ENCODE measurements at regions not wholly inside any gene's neighbourhood (a gene's known extent, or its start where the extent isn't known, plus 50 kb on each side); places are given as distances from the start of the nearest gene placed in this dataset.

DNA sequence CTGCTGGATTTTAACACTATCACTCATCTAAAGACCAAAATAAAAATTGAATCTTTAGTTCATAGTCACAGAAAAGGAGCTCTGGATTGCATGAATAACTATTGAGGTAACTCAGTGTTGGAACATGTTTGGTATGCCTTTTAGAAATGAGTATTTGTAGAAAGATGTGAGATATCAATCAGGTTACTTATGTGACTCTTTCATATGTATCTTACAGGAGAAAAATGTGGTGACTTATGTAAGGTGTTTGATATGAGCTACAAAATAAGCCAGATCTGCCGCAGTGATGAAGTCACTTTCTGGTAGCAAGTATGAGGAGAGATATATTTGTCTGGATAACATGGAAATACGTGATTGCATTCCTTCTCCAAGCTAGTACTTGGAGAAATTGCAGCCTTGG lies 1653.3 kb upstream of the PCDH7 start:
- H3K4me3 ChIP-seq, result no peak overlapping the region
- H3K27me3 ChIP-seq, result no peaks in the 10 kb centered on the region
- H3K27ac ChIP-seq, result no peak overlapping the region
- H3K4me1 ChIP-seq, result no peaks in the 10 kb centered on the region
- no peaks in the 10 kb centered on the region for H3K36me3 ChIP-seq
- DNase-seq, result no peak
- no peaks in the 10 kb centered on the region for H3K9me3 ChIP-seq
- no peak for TF ChIP-seq CTCF (IDR thresholded peaks at IDR 0.05)
- TF ChIP-seq POLR2A (IDR thresholded peaks at IDR 0.05), result no peak

- no peaks in the 10 kb centered on the region for H3K27me3 ChIP-seq
- H3K36me3 ChIP-seq, result no peaks in the 10 kb centered on the region
- no peak for TF ChIP-seq CTCF (IDR thresholded peaks at IDR 0.05)
- no peak for TF ChIP-seq POLR2A (IDR thresholded peaks at IDR 0.05)
- no peak overlapping the region for H3K27ac ChIP-seq
- no peaks in the 10 kb centered on the region for H3K4me1 ChIP-seq
- DNase-seq, result no peak
- H3K4me3 ChIP-seq, result no peak overlapping the region
- peaks cover 0 to 11% (median 0%) of the 10 kb centered on the region in 4 donors for H3K9me3 ChIP-seq
Measured at GRCh38 chr4:29073571-29073970, 1646.6 kb upstream of the PCDH7 start.

GRCh38 chr4:29075366-29075765 lies 1644.8 kb upstream of the PCDH7 start:
- Histone ChIP-seq H3K27ac (no peak overlapping the region), H3K27me3 (no peaks in the 10 kb centered on the region), H3K9me3 (peaks cover 0 to 11% (median 0%) of the 10 kb centered on the region in 4 donors), H3K4me1 (no peaks in the 10 kb centered on the region), H3K36me3 (no peaks in the 10 kb centered on the region), H3K4me3 (no peak overlapping the region)
- TF ChIP-seq POLR2A (IDR thresholded peaks at IDR 0.05) (no peak), CTCF (IDR thresholded peaks at IDR 0.05) (no peak)
- DNase-seq, result no peak

GRCh38 chr4:29079260-29079659 lies 1640.9 kb upstream of the PCDH7 start:
- H3K4me3 ChIP-seq, result no peak overlapping the region
- no peaks in the 10 kb centered on the region for H3K4me1 ChIP-seq
- no peak overlapping the region for H3K27ac ChIP-seq
- H3K27me3 ChIP-seq, result no peaks in the 10 kb centered on the region
- no peak for DNase-seq
- no peaks in the 10 kb centered on the region for H3K9me3 ChIP-seq
- no peaks in the 10 kb centered on the region for H3K36me3 ChIP-seq
- TF ChIP-seq POLR2A (IDR thresholded peaks at IDR 0.05) (no peak), CTCF (IDR thresholded peaks at IDR 0.05) (no peak)

- no peak for DNase-seq
- Histone ChIP-seq H3K9me3 (no peaks in the 10 kb centered on the region), H3K36me3 (no peaks in the 10 kb centered on the region), H3K27ac (no peak overlapping the region), H3K4me3 (no peak overlapping the region), H3K4me1 (no peaks in the 10 kb centered on the region), H3K27me3 (no peaks in the 10 kb centered on the region)
- TF ChIP-seq POLR2A (IDR thresholded peaks at IDR 0.05) (no peak), CTCF (IDR thresholded peaks at IDR 0.05) (no peak)
Measured at GRCh38 chr4:29081234-29081955, 1638.8 kb upstream of the PCDH7 start.

DNA sequence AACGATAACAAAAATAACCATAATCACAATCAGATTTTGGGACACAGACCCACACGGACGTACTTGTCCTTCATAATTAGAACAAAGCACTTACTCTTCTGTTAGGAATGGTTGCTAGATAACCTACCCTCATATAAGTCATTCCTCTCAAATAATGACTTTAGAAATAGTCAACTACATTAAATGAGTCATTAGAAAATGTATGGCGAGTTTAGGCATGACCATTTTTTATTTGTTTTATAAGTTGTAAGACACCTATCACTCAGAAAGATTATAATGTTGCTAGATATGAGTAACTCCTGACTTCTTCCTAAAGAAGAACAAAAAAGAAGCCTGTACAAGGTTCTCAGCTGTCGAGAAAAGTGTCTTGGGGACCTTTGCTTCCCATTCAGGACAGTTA lies 1637.5 kb upstream of the PCDH7 start:
- no peaks in the 10 kb centered on the region for H3K36me3 ChIP-seq
- H3K4me1 ChIP-seq, result no peaks in the 10 kb centered on the region
- no peak for DNase-seq
- no peak for TF ChIP-seq POLR2A (IDR thresholded peaks at IDR 0.05)
- no peak for TF ChIP-seq CTCF (IDR thresholded peaks at IDR 0.05)
- no peak overlapping the region for H3K4me3 ChIP-seq
- no peaks in the 10 kb centered on the region for H3K27me3 ChIP-seq
- no peaks in the 10 kb centered on the region for H3K9me3 ChIP-seq
- H3K27ac ChIP-seq, result no peak overlapping the region
